ENCODE measurements at regions not wholly inside any gene's neighbourhood (a gene's known extent, or its start where the extent isn't known, plus 50 kb on each side); places are given as distances from the start of the nearest gene placed in this dataset.

- TF ChIP-seq CTCF (IDR thresholded peaks at IDR 0.05; ENCODE audit: poor library complexity) (no peak), EZH2 (IDR thresholded peaks at IDR 0.05; ENCODE audit: borderline replicate concordance) (no peak), EZH2phosphoT487 (IDR thresholded peaks at IDR 0.05; ENCODE audit: low read depth, severe bottlenecking, unreplicated experiment) (no peak)
These were observed 356.8 kb upstream of the ST6GAL2 start for GRCh38 chr2:107242811-107243210.

Data from hepatocyte (in vitro differentiated cells).